Fibroblast of the aortic adventitia (primary cell): ENCODE measurements at regions not wholly inside any gene's neighbourhood (a gene's known extent, or its start where the extent isn't known, plus 50 kb on each side); places are given as distances from the start of the nearest gene placed in this dataset.

Source experiments
- DNase-seq: peaks from one replicate; pipeline ENCODE4 v3.0.0-alpha.2; 2010; ENCODE audit warnings: low read depth
- H3K4me3 ChIP-seq: 2 replicates; pipeline ENCODE4 v1.5.1; 2011; ENCODE audit warnings: low read depth, mild to moderate bottlenecking, control low read depth, low read length, moderate library complexity
- TF ChIP-seq, protein P1 (sequence below): IDR thresholded peaks from 2 replicates; pipeline ENCODE4 v1.5.1; 2011; ENCODE audit warnings: mild to moderate bottlenecking, low read length, control low read depth, inconsistent platforms; ENCODE audit not compliant: insufficient read depth

DNA sequence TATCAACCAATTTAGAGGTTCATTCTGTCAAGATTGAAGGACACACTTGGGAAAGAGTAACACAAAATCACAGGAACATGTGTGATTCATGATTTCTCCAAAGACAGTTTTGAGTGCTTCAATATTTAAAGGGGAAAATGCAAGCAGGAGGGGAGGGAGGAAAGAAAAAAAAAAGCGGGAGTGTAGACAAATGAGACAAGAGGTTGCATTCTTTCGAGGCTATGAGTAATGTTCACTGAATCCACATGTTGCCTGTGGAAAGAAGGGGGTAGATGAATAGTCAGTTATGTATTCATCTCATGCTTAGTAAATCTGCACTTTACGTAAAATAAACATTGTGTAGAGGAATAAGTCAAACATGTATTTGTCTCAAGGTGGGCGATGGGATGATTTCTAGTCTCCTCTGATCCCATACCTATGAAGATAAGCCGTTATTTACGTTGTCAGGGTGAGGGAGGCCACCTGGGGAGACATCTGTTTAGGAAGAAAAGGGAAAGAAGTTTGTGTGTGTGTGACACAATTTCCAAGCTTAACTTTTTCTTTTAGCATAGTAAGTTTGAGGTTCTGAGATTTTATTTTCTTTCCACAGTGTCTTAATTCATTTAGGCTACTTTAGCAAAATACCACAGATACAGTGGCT, 211.0 kb upstream of the ZC3H15 start:
- no peak overlapping the region for H3K4me3 ChIP-seq
- TF ChIP-seq, protein P1, sequence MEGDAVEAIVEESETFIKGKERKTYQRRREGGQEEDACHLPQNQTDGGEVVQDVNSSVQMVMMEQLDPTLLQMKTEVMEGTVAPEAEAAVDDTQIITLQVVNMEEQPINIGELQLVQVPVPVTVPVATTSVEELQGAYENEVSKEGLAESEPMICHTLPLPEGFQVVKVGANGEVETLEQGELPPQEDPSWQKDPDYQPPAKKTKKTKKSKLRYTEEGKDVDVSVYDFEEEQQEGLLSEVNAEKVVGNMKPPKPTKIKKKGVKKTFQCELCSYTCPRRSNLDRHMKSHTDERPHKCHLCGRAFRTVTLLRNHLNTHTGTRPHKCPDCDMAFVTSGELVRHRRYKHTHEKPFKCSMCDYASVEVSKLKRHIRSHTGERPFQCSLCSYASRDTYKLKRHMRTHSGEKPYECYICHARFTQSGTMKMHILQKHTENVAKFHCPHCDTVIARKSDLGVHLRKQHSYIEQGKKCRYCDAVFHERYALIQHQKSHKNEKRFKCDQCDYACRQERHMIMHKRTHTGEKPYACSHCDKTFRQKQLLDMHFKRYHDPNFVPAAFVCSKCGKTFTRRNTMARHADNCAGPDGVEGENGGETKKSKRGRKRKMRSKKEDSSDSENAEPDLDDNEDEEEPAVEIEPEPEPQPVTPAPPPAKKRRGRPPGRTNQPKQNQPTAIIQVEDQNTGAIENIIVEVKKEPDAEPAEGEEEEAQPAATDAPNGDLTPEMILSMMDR, result no peak
- DNase-seq, result peak; percentile 44

DNA sequence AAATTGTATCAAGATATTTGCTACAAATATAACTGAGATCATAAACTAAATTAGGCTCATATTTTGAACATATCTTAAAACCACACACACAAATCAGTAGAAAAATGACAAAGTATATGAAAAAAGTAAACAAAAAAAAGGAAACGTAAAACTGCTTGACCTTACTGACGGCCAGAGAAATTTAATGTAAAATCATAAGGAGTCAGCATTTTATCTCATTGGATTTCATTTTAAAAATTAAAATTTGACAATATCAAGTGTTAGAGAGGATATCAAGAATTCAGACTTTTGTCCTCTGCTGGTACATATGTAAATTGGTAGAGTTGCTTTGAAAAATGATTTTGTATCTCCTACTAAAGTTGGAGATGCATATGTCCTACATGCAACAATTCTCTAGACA, 209.2 kb upstream of the ZC3H15 start:
- H3K4me3 ChIP-seq, result no peak overlapping the region
- TF ChIP-seq, protein P1, result no peak
- no peak for DNase-seq

DNA sequence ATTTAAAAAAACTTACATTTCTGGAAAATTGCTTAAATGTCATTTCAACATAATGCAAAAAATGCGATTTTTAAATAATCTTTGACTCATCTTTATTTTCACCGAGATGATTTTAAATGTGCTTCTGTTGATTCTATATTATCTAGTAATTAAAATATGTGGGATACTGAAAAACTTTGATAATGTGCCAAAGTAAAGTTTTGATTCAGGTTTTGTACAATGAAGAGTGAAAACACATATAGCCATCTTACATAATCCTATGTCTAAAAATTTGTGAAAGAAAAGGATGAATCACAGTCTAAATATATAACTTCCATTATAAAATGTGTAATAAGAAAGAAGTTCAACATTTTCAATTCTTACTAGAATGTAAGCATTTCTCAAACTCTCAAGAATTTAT, 204.3 kb upstream of the ZC3H15 start:
- no peak overlapping the region for H3K4me3 ChIP-seq
- TF ChIP-seq, protein P1, result no peak

DNA sequence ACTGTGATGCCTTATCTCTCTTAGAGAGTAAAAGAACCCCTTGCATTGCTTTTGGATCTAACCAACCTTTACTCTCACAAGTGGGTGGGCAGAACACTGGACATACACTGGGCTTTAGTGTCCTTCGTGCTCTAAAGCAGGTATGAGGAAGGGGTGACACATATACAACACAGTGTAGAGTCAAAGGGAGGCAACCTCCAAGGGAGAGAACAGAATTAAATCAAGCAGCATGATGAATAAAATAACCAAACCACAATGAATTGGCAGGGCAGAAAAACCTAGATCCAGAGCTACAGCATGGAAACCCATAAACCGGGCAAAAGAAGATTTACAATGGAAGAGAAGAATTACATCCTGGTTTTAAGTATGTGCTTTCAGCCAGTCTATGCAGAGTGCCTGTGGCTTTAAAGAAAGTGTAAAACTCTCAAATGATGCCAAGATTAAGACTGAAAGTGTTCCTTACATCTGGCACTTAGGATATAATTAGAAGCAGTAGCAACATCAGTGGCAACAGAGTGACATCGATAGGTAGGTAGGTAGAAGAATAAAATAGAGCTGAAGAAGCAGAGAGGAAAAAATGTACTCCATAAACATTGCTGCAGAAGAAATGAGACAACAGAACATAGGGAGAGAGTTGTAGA, 191.7 kb upstream of the ZC3H15 start:
- DNase-seq, result no peak
- no peak overlapping the region for H3K4me3 ChIP-seq
- TF ChIP-seq, protein P1, result no peak

More for the DNA sequence above, 204.3 kb upstream of the ZC3H15 start:
- no peak for DNase-seq

DNA sequence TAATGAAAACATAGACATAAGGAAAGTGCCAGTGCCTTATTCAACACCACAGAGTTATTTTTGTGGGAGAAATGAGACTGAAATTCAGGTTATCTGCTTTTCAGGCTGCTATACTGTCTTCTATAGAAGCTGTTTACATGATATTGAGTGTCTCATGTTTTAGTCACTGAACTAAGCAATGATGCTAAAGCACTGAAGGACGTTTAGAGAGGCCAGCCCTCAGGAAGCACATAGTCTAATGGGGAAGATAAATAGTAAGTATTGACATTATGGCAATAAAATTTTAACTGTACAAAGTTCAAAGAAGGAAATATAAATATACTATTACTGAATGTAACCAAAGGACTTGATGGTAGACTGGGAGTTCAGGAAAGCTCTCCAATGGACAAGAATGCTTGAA, 186.4 kb upstream of the ZC3H15 start:
- TF ChIP-seq, protein P1, result no peak
- no peak overlapping the region for H3K4me3 ChIP-seq
- no peak for DNase-seq

DNA sequence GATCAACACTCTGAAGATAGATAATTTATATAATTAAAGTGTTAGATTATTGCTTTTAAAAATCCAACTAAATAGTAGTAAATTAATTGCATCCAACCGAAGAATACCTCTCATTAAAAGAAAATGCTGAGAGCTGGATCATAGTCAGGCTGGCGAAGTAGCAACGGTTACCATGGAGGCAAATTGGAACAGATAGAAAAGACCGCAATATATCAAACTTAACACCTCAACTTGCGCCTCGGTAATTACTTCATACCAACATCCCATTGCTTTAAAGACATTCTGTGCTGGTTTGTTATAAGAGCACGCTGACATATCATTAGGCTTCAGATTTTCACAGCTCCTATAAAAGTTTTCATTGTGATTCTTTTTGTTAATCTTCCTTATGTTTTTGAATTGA, 183.8 kb upstream of the ZC3H15 start:
- no peak for DNase-seq
- TF ChIP-seq, protein P1, result no peak
- no peak overlapping the region for H3K4me3 ChIP-seq
